ENCODE measurements at regions not wholly inside any gene's neighbourhood (a gene's known extent, or its start where the extent isn't known, plus 50 kb on each side); places are given as distances from the start of the nearest gene placed in this dataset.
"Not testable (repeated sequence)": the region's sequence is repeated elsewhere in the genome, so short reads cannot be mapped to it uniquely, and the experiment has no call there.

DNA sequence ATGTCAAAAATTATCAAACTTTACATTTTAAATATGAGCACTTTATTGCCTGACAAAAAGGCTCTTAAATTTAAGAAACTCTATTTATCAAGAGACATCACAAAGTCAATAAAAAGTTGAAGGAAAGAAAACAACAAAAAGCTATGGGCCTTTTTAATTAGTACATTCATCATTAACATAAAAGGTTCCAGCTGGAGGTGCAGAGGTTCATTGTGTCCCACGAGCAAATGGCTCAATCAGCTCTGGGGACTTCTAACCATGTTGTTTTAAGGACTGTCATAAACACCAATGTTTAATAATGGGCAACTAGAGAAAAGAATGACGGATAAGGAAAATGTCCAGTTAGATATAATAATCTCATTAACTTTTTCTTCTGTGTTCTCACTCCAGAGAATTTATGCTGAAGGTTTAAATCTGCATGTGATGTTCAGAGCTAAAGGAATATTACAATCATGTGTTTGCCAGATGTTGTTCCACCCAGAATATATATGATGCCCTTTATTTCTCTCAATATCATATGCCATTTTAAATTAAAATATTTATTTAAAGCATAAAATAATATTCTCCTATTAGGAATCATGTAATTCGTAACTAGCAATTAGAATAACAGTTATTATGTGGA, 840.3 kb upstream of the ADGRL3 start:
- DNase-seq (ENCODE audit: low spot score): no peak

DNA sequence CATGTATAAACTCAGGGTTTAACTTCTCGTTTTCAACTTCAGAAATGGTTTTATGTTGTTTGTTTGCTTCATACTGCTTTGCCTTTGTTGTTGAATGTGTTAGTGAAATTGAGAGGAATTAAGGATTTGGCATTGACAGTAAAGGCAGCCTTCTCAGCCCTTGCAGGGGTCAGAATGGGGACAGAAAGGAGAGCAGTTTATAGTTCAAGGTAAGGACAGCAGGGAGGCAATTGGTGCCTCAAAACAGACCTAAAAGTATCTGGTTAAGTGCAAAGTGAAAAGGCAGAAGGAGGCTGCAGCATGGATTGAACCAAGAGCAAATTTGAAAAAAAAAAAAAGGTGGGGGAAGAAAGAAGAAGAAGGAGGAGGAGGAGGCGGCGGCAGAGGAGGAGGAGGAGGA, 835.0 kb upstream of the ADGRL3 start:
- no peak for DNase-seq (ENCODE audit: low spot score)

DNA sequence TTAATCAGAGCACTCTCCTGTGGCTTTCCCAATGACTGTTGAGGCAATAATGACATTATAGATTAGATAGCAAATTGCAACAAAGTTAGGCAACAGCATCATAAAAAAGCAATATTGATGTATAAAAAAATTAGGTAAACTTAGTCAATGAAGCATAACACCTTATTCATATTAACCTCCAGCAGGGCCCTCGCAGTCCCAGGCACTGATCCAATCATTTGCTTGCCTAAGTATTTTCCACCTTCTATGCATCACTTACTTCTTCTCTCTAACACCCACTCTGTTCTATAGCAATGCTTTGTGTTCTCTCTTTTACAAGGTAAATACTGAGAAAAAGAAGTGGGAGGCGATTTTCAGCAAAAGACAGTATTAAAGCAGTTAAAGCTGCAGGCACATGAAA, 833.5 kb upstream of the ADGRL3 start:
- peak; percentile 2 for DNase-seq (ENCODE audit: low spot score)

DNA sequence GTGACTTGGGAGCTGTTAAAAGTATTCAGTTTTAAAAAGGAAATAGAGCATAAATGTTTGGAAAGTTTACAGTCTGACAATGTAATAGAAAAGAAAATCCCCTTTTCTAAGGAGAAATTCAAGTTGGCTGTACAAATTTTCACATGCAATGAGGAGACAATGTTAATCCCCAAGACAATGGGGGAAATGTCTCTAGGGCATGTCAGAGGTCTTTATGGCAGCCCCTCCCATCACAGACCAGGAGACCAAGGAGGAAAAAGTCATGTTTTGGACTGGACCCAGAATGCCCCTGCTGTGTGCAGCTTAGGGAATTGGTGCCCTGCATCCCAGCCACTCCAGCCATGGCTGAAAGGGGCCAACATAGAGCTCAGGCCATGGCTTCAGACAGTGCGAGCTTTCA, 831.1 kb upstream of the ADGRL3 start:
- DNase-seq (ENCODE audit: low spot score): no peak

DNA sequence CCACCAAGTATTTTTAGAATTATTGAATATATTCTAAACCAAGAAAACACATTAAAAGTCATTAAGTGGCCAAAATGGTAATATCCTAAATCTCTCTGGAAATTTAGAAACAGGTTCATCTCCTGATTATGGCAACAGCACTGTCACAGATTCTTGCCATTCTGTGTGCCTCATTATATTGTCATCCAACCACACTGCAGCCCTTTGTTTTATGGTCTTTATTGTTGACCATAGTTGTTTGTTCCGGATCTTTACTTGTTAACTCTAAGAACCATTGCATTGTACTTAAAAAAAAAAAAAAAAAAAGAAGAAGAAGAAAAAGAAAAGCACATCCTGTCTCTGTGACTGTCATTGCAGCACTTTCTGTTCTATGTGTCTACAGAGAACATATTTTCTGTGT, 822.1 kb upstream of the ADGRL3 start:
- no peak for DNase-seq (ENCODE audit: low spot score)

DNA sequence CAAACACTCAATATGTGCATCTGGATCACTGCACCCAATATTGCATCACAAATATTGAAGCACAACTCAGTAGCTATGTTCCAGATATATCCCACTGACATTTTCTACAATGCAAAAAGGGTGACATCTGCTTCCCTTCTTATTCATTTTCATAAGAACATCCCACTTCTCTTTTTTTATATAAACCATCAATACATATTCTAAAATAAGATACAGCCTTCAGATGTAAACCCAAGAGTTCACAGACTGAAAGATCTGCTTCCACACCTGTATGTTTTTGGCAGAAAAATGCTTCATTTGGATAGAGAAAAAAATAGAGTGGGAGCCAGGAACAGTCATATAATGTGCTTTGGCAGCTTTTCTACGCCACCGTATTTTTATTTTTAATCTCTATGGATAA, 815.6 kb upstream of the ADGRL3 start:
- no peak for DNase-seq (ENCODE audit: low spot score)

DNA sequence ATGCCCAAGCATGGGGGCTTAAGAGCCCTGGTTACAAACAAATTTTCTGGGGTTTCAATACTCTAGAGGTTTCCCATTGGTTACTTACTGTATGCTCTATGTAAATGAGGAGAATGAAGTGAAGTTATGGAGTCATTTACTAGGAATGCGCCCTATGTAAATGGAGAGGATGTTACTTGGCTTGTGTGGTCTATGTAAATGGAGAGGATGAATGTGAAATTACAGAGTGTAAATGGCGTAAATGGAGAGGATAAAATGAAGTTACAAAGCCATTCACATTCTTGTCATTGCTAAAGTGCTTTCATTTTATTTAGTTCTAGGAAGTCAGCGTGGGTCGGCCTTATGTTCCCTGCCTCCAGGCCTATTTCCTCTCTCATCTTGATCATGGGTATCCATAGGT, 810.5 kb upstream of the ADGRL3 start:
- DNase-seq (ENCODE audit: low spot score): no peak

DNA sequence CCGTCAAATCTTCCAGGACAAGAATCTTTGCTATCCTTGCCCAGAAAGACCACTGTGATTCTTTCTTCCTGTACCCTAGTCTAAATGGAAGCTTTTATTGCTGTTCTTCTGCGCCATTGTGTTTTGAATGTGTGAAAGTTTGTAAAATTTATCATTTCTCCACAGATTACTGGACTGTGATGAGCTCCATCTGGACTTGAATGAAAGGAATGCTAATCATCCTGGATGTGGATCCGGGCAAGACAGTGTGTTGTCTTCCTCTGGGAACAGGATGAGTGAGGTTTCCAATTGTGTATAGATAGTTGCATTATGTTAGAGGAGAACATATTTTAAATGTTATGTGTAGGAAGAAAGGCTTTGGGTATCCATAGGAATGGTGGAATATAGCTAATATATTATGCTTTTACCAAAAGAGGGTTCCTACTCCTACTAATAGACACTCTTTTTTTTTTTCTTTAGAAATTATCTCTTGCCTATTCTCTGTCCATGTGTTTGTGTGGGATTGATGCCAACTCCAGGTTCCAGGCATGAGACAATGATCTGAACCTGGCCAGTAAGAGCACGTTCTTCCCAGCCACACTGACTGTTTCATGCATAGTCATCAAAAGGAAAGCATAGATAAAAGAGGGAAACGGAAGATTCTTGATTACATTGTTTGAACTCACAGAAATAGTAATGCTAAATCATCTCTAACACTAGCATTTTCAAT, 803.6 kb upstream of the ADGRL3 start:
- DNase-seq (ENCODE audit: low spot score): no peak

DNA sequence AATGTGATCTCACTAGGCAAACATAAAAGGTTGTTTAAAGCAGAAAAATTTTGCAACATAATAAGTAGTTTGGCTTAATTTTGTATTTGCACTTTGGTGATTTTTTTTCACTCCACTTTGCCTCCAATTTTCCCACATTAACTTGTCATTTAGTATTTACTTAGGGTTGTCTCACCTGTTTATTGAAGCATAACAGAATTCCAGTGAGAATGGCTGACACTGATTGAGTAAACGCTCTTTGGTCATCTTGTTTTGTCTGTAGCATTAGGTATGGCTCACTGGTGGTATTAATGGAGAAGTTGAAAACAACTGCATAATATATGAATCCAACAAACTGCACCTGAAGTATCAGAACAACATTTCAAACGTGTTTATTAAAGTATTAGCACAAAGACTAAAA, 799.5 kb upstream of the ADGRL3 start:
- DNase-seq (ENCODE audit: low spot score): no peak

DNA sequence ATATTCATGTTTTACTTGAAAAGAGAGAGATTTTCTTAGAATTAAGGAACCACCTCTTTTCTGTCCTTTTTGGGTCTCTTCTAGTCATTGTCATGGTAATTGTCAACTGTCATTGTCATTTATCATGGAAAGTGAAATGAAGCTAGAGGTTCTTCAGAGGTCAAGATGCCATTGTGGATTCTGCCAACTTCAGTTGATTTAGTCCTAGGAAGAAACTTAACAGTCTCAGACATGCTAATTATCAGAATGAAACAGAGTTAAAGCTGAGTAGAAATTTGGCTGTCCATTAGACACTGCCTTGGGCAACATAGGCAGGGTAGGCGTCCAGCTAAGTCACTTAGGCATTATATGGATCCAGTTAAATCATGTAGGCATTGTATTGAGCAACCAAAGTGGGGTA, 796.1 kb upstream of the ADGRL3 start:
- DNase-seq (ENCODE audit: low spot score): no peak

DNA sequence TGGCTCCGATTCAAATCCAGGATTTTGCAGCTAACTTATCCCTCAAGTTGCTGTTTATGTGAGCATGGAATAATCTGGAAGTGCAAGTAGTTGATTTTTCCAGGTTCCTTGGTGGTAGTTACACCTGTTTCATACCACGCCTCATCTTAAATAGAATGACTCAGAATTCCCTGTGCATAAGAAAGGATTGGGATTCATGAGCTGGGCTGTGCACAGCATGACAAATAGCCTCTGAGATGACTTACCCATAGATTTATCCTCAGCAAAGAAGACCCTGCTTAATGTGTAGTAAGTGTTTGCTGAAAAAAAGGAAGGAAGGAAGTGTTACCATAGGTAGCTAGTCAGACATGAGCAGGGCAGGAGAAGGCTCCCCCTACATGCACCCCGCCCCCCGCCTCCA, 777.7 kb upstream of the ADGRL3 start:
- DNase-seq (ENCODE audit: low spot score): no peak

DNA sequence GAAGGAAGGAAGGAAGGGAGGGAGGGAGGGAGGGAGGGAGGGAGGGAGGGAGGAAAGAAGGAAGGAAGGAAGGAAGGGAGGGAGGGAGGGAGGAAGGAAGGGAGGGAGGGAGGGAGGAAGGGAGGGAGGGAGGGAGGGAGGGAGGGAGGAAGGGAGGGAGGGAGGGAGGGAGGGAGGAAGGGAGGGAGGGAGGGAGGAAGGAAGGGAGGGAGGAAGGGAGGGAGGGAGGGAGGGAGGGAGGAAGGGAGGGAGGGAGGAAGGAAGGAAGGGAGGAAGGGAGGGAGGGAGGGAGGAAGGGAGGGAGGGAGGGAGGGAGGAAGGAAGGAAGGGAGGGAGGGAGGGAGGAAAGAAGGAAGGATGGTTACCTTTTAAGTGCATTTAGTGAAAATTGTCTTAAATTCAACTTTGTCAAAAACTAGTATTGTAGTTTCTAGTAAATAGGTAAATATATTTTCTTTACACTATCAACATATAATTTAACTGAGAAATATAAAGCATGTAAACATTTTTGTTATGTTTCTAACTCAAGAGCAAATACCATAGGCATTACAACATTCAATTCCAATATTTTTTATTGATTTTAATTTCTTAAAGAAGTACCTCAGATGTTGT, 776.4 kb upstream of the ADGRL3 start:
- DNase-seq (ENCODE audit: low spot score): not testable (repeated sequence)

DNA sequence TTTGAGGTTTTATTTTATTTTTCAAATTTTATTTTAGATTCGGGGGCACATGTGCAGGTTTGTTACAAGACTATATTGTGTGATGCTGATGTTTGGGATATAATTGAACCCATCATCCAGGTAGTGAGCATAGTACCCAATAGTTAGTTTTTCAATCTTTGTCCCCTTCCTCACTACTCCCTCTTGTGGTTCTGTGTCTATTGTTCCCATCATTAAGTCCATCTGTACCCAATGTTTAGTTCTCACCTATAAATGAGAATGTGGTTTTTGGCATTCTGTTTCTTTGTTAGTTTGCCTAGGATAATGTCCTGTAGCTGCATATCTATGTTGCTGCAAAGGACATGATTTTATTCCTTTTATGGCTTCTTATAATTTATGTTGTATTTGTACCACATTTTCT, 767.2 kb upstream of the ADGRL3 start:
- DNase-seq (ENCODE audit: low spot score): no peak

DNA sequence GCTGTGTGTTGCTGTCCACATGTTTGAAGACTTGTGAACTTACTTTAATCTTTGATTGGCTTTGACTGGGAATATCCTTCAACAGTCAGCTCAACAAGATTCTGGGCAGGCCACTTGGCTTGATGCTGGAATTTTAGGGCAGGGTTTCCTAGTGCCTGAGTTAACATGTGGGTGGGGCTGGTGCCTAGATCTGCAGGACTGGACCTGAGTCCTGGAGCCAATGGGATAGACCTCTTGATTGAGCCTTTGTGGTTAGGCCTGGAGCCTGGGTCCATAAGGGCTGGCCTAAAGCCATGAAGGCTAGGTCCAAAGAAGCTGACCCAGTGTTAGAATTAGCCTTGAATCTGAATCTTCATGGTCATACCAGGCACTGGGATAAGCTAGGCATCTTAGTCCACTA, 757.1 kb upstream of the ADGRL3 start:
- DNase-seq (ENCODE audit: low spot score): no peak

DNA sequence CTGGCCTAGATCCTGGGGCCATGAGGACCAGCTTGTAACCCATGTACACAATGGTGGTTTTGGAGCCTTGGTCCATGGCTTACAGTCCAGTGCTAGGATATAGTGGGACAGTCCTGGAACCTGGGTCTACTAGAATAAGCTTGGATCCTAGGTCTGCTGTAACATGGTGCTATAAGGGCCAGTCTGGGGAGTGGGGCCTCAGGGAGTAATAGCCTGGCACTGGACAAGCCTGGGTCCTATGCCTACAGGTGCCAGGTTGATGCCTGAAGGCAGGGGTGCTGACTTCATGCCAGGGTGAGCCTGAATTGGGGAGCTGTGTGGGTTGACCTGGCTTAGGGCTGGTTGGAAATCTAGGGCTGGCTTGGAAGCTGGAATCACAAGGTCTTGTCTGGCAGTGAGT, 756.3 kb upstream of the ADGRL3 start:
- DNase-seq (ENCODE audit: low spot score): no peak

DNA sequence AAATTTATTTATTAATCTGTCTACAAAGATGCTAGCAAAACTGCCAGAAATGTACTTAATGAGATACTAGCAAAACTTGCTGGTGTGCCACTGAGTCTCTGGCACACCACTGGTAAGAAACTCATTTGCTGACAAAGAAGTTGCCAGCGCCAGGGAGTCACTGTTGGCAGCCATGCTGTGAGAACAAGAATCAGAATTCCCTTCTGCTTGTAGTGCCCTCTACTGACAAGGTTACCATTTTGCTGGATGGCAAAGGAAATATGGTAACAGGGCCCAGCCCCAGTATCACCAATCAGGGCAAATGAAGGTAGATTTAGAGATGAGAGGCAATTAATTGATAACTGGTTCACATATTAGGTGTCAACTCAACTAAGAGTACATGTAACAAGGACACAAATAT, 750.1 kb upstream of the ADGRL3 start:
- no peak for DNase-seq (ENCODE audit: low spot score)

DNA sequence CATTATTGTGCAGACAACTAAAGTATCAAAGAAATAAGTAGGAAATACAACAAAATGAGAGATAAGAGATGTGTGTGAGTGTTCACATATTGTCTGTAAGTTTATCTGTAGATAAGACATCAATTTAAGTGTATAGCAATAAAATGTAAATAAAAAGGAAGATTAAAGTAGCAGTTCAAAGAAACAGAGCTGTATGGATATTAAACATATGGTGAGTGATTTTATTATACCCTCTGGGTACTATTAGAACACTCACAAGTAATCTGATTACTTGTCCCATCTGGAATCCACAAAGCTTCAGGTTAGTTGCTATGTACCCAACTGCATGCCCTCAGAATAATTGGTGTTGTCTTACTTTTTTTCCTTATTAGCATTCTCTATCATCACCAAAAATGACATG, 747.9 kb upstream of the ADGRL3 start:
- DNase-seq (ENCODE audit: low spot score): no peak

DNA sequence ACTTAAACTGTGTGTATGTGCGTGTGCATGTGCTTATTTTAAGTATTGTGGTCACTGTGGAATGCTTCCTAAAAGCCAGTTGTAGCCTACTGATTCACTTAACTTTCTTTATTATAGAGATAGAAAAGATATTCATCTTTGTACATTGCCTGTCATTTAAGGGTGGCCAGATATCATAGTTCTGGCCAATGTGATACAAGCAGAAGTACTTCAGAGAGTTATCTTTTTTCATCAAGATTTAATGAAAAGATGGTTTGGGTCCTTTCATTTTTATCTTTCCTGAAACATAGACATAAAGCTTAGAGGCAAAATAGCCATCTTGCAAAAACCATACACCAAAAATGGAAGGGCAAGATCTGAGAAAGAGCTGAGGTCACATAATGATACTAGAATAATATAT, 744.7 kb upstream of the ADGRL3 start:
- DNase-seq (ENCODE audit: low spot score): no peak

DNA sequence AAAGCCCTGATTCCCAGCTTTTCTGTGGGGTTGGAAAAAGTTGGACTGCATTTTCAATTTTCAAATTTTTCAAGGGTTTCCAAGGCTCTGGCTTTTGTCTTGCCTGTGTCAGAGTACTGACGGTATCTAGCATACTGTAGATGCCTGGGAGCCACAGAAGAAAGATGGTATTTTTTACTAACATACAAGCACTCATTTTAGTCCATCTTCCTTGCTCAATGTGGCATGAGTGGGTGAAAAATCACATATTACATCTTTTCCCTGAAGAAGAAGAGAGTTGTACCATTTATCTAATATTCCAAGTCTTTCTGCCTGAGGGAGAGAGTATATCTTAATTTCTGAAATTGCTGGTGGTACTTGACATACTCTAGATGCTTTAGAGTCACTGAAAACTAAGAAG, 738.6 kb upstream of the ADGRL3 start:
- DNase-seq (ENCODE audit: low spot score): no peak

DNA sequence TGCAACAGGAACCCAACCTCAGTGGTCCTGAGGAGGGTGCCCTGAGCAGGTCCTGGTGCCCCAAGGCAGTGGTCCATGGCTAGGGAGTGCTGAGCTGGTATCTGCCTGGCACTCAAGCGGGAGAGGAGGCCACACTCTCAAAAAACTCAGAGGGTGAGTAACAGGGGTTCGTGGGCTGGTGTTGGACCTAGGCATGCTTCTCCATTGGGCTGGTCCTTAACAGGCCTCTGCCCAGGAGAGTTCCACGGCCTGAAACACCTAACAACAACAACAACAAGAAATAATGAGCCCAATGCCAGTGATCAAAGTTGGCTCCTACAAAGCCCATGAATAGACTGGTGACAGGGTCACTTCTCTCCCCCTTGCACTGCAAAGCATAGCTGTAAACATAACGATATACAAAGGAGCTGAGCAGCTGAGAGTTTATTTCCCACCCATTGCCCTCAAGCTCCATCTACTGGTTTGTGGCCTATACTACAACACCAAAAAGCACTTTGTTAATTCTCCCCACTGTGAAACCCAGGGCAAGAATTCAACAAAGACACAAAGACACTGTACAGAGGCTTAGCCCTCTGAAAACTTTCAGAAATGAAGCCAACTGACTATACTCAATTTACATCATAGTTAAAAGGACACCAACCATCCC, 736.1 kb upstream of the ADGRL3 start:
- no peak for DNase-seq (ENCODE audit: low spot score)

DNA sequence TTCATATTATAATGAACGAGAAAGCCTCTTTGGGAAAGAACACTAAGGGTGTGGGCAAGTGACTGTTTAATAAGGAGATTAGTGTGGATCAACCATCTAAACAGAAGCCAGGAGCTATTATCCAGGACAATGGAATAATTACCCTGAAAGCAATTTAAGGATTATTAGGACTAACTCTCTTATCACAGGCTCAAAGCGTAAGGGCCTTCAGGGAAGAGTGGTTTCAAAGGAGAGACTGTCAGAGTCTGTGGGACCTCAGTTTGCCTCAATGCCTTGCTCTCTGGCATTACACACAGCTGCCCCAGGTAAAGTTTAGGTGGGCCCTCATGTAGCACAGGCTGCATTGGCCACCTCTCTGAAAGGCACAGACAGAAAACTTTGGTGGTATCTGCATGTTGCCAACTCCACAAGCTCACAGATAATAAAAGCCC, 717.2 kb upstream of the ADGRL3 start:
- no peak for DNase-seq (ENCODE audit: low spot score)

DNA sequence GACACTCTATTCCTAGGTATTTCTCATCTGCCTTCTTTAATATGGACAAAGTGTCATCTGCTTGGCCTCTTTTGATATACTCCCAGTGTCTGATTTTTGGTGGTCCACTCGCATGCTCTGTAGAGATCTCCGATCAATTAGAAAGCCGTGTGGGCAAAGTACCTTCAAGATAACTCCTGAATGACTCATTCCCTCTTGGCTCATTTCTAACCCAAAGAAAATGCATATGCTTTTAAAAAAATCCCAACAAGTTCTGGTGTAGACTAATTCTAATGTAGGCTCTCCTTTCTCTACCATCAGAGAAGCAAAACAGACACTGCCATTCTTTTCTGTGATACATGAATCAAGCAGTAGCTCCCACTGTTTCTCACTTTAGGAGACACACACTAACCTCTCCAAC, 714.9 kb upstream of the ADGRL3 start:
- no peak for DNase-seq (ENCODE audit: low spot score)

DNA sequence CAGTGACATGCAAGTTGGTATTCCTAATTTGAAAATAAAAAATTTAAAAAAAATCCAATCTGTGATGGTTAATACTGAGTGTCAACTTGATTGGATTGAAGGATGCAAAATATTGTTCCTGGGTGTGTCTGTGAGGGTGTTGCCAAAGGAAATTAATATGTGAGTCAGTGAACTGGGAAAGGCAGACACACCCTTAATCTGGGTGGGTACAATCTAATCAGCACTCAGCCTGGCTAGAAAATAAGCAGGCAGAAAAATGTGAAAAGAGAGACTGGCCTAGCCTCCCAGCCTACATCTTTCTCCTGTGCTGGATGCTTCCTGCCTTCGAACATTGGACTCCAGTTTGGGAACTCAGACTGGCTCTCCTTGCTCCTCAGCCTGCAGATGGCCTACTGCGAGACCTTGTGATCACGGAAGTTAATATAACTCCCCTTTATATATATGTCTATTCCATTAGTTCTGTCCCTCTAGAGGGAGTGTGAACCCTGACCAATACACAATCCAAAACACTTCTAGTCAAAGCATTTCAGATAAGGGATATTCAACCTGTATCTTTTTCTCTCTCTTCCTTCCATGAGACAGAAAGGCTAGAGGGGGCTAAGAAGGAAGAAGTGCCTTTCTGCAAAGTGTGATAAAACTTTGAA, 712.9 kb upstream of the ADGRL3 start:
- DNase-seq (ENCODE audit: low spot score): not testable (repeated sequence)
